HG02642 (cell line): ENCODE measurements at regions not wholly inside any gene's neighbourhood (a gene's known extent, or its start where the extent isn't known, plus 50 kb on each side); places are given as distances from the start of the nearest gene placed in this dataset.
"Not testable (repeated sequence)": the region's sequence is repeated elsewhere in the genome, so short reads cannot be mapped to it uniquely, and the experiment has no call there.

Source experiments
- ATAC-seq: cut with Tn5 transposase; IDR thresholded peaks from one replicate; pipeline ENCODE4 v1.9.1; 2021; ENCODE audit warnings: mild to moderate bottlenecking; ENCODE audit not compliant: unreplicated experiment, poor library complexity

DNA sequence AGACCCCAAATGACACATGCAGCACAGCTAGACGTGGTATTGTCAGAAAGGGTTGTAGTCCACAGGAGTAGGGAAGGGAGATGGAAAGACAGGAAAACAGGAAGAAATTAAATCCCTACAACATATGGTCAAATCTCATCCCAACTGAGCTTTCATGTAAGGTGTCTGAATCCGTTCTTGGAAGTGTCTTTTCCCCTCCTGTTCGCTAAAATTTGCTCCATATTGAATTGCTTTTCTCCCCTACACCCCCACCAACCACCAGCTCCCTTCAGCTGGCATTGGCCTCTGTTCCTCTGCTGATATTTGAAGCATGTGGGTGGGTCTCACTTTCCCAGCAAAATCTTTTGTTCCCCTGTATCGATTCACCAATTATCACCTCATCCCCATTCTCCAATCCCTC is 376.2 kb upstream of the WWC1 start:
- ATAC-seq: no peak

DNA sequence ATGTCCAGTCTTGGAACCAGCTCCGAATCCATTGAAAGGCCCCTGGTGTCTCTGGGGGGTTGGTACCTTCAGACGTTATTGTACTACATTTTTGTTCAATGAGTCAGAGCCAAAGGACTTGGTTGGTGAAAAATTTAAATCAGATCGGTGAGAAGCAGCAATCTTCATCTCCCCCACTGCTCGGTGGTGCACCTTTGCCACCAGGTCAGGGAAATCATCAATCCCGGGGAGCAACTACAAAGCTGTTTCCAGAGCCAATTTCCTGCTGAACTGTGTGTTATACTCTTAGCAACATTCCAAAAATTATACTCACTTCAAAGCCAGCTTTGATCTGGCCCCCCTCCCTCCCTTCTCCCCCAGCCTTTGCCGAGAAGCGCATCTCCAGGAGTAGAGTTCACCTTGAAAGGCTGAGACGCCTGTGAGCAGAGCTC is 375.2 kb upstream of the WWC1 start:
- no peak for ATAC-seq

DNA sequence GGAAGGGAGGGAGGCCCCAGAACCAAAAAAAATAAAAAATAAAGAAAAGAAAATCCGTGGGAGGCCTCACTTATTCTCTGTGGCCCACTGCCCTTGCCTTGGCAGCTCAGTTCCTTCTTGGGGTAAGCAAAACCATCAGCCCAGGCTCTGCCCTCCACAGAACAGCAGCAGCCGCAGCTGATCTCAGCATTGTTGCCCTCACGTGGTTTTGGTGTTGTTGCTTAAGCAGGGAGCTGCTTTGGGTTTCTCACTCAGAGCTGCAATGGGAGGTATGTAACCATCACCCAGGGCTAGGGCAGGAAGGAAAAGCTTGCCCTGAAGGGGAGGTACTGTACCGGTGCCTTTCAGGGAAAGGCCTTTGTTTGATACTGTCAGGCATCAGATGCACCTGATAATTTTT is 374.7 kb upstream of the WWC1 start:
- ATAC-seq: no peak

DNA sequence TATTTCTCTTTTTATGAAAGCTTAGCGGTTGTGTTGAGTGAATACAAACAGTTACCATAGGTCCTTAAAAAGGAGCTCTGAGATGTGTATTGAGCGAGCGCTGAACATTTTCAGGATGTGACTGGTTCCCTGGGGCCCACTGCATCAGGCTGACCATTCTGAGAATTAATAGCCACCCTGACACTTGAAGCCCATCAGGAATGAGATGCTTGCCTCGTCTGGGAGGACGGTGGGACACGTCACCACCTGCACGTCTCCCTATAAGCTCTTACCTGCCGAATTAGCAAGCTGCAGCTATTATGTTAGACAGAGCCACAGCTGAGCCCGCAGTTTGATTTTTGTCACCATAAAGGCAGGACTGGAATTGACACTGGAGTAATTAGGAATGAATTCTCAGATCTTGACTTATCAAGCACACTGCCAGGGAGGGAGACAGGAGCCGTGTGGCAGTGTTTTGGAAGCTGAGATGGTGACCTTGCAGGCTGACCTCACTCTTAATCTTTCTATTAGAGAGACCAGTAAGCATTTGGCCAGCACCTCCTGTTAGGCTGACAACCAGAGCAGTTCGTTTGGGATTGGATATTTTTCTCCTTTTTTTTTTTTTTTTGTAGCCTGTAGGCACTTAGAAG is 373.1 kb upstream of the WWC1 start:
- ATAC-seq: no peak

DNA sequence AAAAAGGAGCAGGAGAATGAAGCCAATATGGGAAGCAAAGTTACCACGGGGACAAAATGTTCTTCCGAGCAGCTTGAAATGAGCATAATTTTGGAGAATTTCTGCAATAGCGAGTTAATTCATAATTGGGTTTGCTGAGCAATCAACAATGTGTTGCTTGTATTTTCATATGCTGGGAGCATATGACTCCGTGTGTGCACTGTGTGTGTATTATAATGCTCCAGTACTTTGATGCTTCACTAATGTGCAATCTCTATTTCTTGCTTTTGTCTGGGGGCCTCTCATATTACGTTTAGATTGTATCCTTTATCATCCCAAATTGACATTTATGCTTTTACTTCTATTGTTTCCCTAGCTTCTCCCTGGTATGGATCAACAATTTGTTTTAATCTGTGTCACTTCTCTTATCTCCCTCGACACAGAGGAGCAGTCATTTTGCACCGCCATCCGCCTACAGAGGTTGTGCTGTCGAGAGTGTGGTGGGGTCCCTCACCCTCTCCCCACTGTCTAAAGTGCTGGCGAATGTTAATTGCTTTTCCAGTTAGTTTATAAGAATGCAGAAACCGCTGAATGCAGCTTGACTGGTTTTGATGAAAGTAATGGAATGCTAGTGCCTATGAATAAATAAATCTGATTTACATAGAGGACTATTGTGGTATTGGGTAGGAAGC is 372.5 kb upstream of the WWC1 start:
- ATAC-seq: no peak

DNA sequence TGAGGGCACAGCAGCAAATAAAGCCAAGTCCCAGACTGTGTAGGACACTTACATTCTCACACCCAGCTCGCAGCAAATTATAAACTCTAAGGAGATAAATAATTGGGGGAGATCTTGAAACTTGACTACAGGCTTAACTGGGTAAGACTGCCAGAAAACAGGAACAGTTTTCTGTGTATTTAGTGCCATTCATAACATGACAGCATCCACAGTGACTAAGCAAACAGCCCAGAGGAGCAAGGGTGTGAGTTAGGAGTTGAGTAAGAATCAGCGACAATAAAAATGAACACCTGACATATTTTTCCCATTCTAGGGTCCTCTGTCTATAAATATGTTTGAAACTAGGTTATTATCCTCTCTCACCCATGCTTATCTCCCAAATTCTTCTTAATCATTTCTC is 370.9 kb upstream of the WWC1 start:
- ATAC-seq: no peak

DNA sequence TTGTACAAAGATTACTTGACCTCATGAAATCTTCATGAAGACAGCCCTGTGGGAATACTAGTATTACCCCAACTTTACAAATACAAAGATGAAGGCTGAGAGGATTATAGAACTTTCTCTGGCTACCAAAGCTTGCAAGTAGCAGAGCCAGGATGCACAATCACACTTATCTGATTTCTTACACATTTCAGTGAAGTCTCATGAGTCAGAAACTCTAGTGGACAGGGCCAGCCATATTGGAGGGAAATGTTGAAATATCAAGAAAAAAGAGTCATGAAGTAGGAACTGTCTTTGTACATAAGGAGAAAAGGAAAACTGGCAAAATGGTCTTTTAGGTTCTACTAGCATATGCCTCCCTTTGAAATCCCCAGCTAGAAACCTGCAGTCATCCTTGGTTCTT is 369.6 kb upstream of the WWC1 start:
- ATAC-seq: no peak

DNA sequence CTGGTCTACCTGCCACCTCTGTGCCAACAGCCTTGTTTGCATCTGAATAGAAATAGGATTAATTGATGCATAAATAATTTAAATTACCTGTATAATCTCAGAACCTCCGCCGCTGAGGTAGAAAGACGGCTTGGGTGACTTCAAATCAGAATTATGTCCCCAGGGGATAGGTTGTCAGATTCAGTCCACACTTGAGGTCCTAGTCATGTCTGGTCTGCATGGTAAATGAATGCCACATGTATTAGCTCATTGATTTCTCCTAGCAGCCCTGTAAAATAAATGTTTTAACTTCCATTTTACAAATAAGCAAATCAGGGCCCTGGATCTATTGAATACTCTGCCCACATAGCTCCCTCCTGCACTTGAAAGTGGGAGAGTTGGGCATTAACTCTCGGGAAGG is 368.0 kb upstream of the WWC1 start:
- ATAC-seq: no peak

DNA sequence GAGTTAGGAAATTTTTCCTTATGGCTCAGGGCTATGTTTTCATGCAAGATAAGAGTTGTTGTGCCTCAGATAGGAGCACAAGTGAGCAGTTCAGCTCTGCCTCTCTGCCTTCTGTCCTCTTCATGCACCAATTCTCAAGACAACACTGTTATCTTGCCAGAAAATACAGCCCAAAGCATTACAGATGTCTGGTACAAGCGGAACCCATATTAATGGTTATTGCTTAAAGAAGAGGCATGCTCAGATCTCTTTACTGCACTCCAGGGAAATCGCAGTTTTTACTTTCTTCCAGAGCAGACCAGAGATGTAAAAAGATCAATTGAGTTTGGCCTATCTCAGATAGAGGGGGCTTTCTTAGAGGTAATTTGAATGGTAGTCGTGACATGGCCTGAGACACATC is 361.6 kb upstream of the WWC1 start:
- no peak for ATAC-seq

DNA sequence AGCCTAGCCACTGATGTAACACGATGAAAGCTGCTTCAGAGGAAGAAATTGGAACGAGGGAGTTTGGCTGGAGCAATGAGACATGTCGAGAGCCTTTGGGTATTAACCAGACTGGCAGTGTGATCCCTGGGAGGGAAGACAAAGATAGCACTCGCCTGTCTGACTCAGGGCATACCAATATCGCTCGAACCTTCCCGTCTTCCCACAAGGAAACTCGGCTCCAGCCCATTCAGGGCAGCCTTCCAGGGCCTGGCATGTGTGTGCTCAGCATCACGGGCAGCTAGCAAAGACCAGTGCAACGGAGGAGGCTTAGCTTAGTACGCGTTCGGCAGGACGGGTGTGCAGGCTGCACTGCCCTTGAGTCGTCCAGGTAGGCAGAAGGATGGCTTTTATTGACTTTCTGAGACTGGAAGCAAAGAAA is 356.9 kb upstream of the WWC1 start:
- ATAC-seq: no peak

DNA sequence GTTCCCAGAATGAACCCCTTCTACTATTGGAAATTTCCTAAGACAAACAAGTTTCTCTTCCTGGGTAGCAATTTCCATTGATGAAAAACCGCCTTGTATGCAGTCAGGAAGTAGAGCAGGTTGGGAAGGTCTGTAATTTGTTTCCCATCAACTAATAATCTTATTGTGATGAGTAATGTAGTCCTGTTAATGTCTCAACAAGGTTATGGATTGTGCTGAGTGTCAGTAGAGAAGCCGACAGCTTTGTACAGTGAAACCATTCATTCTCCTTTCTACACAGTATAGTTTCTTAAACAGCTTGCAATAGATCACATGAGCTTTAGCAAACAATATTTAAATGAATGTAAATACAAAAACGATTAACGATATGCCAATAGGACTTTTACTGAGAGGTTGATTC is 355.4 kb upstream of the WWC1 start:
- ATAC-seq: no peak

DNA sequence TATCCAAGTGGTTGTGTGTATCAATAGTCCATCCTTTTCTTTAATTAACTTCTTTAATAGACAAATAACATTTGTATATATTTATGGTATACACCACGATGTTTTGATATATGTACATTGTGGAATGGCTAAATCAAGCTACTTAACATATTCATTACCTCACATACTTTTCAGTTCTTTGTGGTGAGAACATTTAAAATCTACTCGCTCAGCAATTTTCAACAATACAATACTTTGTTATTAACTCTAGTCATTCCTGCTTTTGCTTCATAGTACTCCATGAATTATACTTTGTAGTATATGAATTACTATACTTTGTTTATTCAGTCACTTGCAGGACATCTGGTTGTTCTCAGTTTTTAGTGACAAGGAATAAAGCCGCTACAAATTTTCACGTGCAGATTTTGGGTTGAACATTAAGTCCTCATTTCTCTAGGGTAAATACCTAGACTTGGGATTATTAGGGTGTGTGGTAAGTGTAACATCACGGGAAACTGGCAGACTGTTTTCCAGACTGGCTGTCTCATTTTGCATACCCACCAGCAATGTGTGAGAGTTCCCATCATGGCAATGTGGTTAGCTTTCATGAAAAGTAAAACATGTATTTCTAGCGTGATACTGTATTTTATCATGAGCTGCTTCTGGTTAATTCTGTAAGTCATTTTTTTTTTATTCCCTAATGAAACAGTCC is 354.4 kb upstream of the WWC1 start:
- ATAC-seq: no peak

DNA sequence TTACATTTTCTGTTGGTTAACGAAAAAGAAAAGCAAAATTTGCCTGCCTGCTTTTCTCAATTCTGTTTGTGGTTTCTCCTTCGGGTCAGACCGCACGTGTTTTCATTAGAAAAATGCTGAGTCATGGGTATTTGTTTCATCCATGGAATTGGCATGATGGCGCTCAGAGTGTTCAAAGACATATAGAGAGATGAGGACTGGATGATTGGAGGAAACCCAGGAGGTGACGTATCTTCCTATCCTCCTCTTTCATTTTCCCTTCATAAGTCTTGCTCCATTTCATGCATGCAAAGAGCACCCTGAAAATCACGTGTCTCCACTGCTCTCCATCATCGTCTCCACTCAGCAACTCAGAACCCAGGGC is 353.8 kb upstream of the WWC1 start:
- ATAC-seq: no peak

DNA sequence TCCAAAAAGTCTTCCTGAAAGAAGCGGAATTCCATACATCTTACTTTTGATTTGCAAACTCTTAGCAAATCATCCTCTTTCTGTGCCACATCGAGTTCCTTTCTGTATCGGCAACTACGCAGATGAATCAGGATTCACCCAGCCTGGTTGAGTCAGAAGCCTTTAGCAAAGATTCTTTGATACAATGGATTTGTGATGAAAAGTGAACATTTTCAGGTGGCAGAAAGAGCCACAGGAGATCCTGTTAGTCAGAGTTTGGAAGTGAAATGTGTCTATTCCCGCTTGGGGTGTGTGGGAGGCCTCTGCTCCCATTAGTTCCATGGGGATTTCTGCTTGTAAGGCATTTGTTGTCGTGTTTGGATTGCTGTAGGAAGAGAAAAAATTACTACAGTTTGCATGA is 351.8 kb upstream of the WWC1 start:
- ATAC-seq: no peak

DNA sequence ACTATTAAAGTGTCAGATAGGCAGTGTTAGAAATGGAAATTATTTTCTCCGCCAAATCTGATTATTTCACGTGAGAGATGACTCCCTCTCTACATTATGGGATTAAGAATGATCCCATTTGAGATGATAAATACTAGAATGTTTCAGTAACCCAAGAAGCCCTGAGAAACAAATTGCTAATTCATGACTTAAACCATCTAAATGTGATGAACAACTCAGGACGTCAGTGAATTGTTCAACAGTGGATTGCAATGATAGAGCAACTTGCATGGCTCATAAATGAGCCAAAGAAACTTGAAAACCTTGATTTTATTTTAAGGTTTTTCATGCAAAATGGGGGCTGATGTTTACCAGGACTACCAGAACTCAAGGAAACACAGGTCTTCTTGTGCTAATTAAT is 350.5 kb upstream of the WWC1 start:
- no peak for ATAC-seq

DNA sequence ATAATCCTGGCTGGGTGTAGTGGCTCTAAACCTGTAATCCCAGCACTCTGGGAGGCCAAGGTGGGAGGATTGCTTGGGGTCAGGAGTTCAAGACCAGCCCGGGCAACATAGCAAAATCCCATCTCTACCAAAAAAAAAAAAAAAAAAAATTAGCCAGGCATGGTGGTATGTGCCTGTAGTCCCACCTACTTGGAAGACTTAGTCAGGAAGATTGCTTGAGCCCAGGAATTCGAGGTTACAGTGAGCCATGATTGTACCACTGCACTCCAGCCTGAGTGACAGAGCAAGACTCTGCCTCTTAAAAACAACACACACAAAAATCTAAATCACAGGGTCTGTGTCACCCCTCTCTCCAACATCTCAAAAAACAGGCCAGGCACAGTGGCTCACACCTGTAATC is 349.9 kb upstream of the WWC1 start:
- ATAC-seq: not testable (repeated sequence)

DNA sequence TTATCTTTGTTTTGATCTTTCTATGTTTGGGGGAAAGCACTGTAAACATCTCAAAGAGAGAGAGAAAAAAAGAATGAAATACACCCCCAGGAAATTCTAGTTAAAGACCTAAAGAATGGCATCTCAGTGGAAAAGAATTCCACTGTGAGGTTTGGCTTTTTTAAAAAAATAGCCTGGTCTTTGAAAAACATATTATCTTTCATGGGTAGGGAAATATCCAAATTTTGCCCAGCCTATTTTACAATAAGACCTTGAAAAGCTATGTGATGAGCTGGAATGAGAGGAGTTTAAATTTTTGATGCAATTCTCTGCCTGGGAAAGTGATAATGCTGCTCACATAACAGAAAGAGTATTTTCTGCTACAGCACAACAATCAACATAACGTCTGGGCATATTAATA is 348.1 kb upstream of the WWC1 start:
- no peak for ATAC-seq

DNA sequence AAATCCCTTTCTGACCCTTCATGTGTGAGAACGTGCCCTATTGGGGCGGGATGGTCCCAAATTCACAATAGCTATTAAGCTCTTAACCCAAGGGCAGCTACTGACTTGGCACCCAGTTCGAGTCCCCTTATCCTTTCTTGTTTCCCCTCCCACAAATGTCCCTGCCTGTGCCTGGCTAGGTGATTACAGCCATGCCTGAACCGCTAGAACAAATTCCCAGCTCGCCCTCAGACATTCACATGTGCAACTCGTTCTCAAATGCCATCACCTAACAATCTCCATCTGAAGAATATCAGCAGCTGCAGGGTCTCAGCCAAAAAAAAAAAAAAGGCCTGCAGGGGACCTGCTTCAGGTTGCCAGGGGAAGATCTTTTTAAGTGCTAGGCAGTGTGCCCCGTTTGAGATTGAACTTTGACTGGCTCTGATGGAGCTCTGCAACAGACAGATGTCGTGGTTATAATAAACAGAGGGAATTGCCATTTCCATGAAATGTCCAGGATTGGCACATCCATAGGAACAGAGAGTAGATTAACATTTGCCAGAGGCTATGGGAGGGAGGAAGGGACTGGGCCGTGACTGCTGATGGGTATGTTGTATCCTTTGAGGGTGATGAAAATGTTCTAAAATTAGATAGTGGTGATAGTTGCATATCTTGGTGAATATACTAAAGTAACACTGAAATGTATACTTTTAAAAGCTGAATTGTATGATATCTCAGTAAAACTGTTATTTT is 347.2 kb upstream of the WWC1 start:
- ATAC-seq: no peak

DNA sequence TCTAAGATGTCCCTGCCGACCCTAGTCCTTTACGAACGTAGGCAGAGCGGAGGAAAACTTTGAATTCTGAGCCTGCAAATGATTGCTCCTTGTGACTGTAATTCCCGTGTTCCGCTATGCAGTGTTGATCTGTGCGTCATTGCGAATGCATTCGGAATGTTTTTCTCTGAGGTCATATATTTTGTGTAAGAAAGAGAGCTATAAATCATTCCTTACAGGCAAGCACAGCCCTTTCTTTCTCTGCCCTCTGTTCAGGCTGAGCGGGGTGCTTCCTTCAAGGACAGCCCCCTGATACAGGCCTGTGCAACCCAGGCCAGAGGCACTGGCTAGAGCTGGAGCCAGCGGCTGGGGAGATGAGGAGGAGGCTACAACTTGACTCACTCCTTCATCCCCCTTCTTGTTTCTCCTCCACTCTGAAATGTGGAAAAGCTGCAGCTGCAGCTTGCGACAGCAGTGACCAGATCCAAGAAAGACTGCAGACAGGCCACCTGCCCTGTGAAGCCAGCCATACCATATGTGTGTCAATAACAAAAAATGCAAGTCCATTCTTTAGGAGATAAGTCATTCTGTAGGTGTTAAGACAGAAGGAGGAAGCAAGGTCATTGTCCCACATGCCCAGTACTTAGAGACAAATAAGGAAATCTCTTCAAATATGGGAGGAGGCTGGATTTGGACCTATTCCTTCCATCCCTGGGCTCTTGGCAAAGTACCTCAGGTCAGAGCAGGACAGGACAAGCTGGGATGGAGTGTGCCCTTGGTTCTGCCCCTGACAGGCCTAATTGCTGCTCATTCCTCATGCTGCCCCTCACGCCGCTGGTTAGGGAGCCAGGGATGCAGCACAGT is 345.7 kb upstream of the WWC1 start:
- no peak for ATAC-seq

DNA sequence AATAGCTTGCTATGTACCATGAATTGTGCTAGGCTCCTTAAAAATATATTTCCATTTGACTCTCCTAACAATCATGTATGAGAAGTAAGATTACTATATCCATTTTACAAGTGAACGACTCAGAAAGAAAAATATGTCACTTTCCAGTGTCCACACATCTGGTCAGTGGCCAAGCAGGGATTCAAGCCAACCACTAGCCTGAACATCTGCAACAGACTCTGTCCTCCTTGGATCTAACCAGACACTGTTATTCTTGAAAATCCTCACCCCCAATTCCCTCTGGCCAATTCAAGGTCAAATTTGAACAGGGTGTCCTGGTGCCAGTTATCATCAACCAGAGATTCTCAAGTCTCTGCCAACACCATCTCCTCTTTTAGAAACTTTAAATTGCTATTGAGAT is 344.1 kb upstream of the WWC1 start:
- no peak for ATAC-seq
